ENCODE measurements at regions not wholly inside any gene's neighbourhood (a gene's known extent, or its start where the extent isn't known, plus 50 kb on each side); places are given as distances from the start of the nearest gene placed in this dataset.

- no peak for DNase-seq
Observed at GRCh38 chr10:44820094-44820493, 91.0 kb upstream of the TMEM72 start.

GRCh38 chr10:44821290-44821689 lies 89.8 kb upstream of the TMEM72 start:
- no peak for DNase-seq

- DNase-seq = no peak
Observed at GRCh38 chr10:44822349-44822748, 88.8 kb upstream of the TMEM72 start.

GRCh38 chr10:44822966-44823365 lies 88.2 kb upstream of the TMEM72 start:
- DNase-seq = no peak

GRCh38 chr10:44824607-44825006 lies 86.5 kb upstream of the TMEM72 start:
- DNase-seq = no peak

GRCh38 chr10:44827431-44828006 lies 83.6 kb upstream of the TMEM72 start:
- DNase-seq = no peak

GRCh38 chr10:44828508-44829142 lies 82.5 kb upstream of the TMEM72 start:
- DNase-seq = peak; percentile 88

- DNase-seq = no peak
Observed at GRCh38 chr10:44829426-44829825, 81.7 kb upstream of the TMEM72 start.

- no peak for DNase-seq
Observed at GRCh38 chr10:44830022-44830421, 81.1 kb upstream of the TMEM72 start.

- no peak for DNase-seq
Observed at GRCh38 chr10:44831581-44831980, 79.6 kb upstream of the TMEM72 start.

GRCh38 chr10:44832595-44833390 lies 78.3 kb upstream of the TMEM72 start:
- DNase-seq = no peak

- no peak for DNase-seq
Observed at GRCh38 chr10:44834131-44834530, 77.0 kb upstream of the TMEM72 start.

- DNase-seq = no peak
Observed at GRCh38 chr10:44835300-44835699, 75.8 kb upstream of the TMEM72 start.

GRCh38 chr10:44843484-44843883 lies 67.7 kb upstream of the TMEM72 start:
- no peak for DNase-seq

GRCh38 chr10:44845361-44846175 lies 65.6 kb upstream of the TMEM72 start:
- DNase-seq = no peak

- no peak for DNase-seq
Observed at GRCh38 chr10:44847110-44847509, 64.0 kb upstream of the TMEM72 start.

GRCh38 chr10:44848211-44848610 lies 62.9 kb upstream of the TMEM72 start:
- DNase-seq = no peak

GRCh38 chr10:44849936-44850335 lies 61.2 kb upstream of the TMEM72 start:
- no peak for DNase-seq

GRCh38 chr10:44850356-44850934 lies 60.7 kb upstream of the TMEM72 start:
- DNase-seq = no peak

GRCh38 chr10:44851413-44851812 lies 59.7 kb upstream of the TMEM72 start:
- DNase-seq = no peak

GRCh38 chr10:44851881-44852280 lies 59.3 kb upstream of the TMEM72 start:
- no peak for DNase-seq

- DNase-seq = no peak
Observed at GRCh38 chr10:44853148-44853734, 57.9 kb upstream of the TMEM72 start.

Measured in renal pelvis (tissue), 1 donor.